Hepatic stellate cell (primary cell): ENCODE measurements at regions not wholly inside any gene's neighbourhood (a gene's known extent, or its start where the extent isn't known, plus 50 kb on each side); places are given as distances from the start of the nearest gene placed in this dataset.
"Not testable (repeated sequence)": the region's sequence is repeated elsewhere in the genome, so short reads cannot be mapped to it uniquely, and the experiment has no call there.

Source experiments
- DNase-seq: peaks from one replicate; pipeline ENCODE4 v3.0.0; 2011; ENCODE audit warnings: low spot score

DNA sequence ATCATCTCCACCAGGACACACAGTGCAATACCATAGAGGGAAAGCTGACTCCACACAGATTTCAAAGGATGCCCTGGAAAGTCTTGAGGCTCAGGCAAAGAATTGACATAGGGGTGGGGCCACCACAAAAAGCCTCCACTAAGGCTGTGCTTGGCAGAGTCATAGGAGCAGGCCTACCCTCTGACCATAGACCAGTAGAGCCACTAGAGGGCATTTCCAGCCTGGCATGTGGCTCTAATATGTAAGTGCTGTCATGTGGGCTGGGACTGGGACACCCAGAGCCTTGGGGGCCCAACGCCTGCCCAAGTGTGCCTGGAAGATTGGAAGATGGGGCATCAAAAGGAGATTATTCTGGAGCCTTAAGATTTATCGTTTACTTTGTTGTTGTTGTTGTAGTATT, 726.0 kb downstream of the DNAH5 start:
- no peak for DNase-seq

DNA sequence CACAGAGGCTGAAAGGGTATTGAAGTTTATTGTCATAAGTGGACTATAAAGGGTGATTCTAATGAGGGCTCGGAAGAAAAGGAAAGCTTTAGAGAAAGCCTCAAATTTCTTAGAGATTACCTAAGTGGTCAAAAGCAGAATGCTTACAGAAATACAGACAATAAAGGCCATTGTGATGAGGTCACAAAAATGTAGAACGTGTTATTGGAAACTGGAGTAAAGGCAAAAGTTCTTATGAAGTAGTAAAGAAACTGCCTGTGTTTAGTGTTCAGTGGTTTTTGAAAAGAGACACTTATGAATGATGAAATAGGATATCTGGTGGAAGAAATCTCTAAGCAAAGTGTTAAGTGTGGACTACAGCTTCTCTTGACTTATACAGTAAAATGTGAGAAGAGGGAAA, 726.9 kb downstream of the DNAH5 start:
- DNase-seq = no peak

DNA sequence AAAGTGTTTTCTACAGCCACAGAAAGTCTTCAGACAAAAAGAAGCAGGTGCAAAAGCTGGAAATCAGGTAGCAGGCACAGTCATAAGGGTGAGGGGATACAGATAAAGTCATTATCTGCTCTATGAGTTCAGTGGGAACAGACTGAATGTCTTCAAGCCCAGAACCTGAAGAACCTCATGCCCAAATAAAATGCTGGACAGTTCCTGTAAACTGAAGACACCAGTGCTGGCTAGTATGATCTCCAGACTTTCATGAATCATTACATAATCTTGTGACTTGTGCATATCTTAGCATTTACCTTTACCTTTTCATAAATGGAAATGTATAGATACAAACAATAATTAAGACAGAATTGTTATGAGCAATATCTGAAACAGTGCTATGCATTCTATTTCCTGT, 728.7 kb downstream of the DNAH5 start:
- DNase-seq = no peak

GRCh38 chr5:13215370-13215769, 729.1 kb downstream of the DNAH5 start:
- DNase-seq = no peak

GRCh38 chr5:13214182-13214581, 730.3 kb downstream of the DNAH5 start:
- DNase-seq = no peak

DNA sequence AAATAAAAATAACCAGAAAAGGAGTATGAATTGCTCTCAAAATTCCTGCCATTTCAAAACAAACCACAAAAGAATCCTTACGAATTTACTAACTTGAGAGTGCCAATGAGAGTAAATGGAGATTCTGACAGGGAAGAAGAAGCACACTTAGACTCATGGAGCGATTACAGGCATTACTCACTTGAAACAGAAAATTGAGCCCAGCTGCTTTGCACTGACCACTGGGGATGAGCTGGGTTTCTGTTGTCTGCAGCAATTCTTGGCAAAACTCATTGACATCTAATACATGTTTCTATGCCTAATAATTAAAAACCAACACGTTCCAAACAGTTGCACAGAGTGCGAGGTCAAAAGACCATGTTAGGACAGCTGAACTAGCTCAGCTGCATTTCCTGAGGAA, 731.6 kb downstream of the DNAH5 start:
- no peak for DNase-seq

GRCh38 chr5:13211064-13211463, 733.4 kb downstream of the DNAH5 start:
- DNase-seq = no peak

GRCh38 chr5:13207112-13207511, 737.4 kb downstream of the DNAH5 start:
- no peak for DNase-seq

GRCh38 chr5:13201022-13201421, 743.5 kb downstream of the DNAH5 start:
- no peak for DNase-seq

- not testable (repeated sequence) for DNase-seq
Observed at GRCh38 chr5:13198226-13198625, 746.3 kb downstream of the DNAH5 start.

DNA sequence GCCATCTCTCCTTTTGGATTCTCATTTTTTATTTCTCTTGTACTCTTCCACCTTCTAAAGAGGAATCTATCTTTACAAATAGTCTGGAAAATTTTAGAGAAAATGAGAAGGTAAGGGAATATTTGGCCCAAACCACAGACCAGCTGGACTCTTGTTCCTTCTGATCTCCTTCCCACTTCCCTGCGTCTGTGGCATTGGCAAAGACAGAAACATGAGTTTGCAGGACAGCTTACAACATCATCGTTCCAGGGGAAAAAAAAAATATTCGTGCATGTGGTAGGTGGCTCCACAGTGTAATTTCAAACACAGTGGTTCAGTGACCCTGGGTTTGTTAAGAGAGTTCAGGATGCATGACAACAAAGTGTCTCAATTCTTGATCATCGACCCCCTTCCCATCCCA, 755.0 kb downstream of the DNAH5 start:
- no peak for DNase-seq

DNA sequence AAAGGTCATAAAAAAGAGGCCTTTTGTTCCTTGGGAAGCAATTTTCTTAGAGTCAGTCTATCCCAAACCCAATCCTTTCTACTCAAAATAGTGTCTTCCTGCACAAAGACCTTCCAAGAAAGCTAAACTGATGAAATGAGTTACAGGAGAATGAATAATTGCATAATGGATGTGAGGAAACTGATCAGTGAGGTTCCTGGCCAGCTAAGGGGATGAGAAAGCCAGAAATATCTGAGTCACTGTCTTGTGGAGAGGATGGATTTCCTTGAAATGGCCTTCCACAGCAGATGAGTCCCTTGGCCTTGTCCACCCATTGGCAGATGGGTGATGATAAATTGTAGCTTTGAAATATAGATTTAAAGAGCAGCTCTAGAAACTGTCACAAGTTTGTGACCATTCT, 756.1 kb downstream of the DNAH5 start:
- no peak for DNase-seq

- no peak for DNase-seq
Observed at GRCh38 chr5:13187186-13187585, 757.3 kb downstream of the DNAH5 start.

- DNase-seq = no peak
Observed at GRCh38 chr5:13186177-13186576, 758.3 kb downstream of the DNAH5 start.

- no peak for DNase-seq
Observed at GRCh38 chr5:13179407-13180087, 764.9 kb downstream of the DNAH5 start.

DNA sequence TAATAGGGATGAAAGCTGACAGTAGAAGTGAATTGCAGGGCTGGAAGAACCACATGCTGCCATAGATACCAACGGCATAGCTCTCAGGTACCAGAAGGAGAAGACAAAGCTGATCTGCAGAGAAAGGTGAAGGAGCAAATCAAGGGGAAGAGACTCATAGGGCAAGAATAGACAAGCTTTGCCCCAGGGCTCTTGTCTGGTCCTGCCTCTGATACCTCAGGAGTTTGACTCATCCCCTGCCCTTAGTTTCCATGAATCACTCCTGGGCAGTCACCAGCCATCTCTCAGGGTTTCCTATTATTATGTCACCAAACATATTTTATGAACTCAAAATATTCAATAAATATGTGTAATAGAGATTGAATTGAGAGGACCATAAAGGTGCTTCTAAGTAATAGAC, 800.9 kb downstream of the DNAH5 start:
- DNase-seq = no peak

GRCh38 chr5:13143214-13143613, 801.3 kb downstream of the DNAH5 start:
- DNase-seq = no peak

- no peak for DNase-seq
Observed at GRCh38 chr5:13133951-13134350, 810.5 kb downstream of the DNAH5 start.

DNA sequence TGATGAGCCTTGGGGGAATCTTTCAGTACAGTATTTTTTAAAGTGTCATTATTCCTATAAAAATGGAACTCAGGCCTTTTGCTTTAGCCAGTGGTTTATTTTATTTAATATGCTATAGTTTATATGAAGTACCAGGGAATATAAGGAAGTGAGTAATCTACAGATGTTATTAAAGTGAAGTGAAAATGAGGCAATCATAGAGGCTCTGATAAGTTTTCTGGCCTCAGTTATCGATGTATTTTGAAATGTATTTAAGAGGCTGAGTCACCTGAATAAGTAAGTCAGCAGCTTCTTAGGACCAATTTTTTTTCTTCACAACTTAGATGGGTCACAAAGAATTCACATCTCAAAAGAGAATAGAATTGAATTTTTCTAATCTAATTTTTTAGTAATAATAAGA, 829.0 kb downstream of the DNAH5 start:
- DNase-seq = no peak

DNA sequence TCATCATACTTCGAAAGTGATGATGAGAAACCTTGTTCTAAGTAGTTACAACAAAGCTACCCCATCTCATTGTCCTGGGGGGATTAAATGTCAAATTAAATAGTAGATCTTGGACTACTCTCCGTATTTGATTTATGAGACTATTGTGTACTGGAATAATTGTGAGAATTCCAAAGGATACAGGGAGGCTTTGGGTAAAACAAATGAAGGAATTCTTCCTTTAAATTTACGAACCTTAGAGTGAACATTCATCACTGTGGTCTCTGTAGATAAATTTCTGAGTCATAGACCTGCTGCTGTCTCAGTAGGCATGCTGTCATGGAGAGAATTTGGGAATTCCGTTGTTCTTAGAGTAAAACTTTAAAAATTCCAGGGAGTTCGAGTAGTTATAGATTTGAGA, 836.2 kb downstream of the DNAH5 start:
- no peak for DNase-seq

DNA sequence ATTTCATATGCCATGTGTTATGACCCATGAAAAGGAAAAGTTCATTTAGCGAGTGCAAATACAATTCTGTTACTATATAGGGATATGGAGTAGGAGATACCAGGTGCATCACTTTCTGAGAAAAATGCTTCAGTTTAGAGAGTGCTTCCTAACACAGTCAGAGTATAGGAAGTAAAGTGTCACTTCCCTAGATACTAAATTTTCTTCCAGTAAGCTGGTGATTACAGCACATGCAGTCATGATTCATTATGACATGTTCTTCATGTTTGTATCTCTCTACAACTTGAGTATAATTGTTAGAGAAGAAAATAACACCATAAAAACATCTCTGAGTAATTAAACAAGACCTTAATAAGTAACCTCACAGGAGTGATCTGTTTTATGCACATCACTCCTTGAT, 837.0 kb downstream of the DNAH5 start:
- no peak for DNase-seq

- DNase-seq = no peak
Observed at GRCh38 chr5:13081116-13081515, 863.4 kb downstream of the DNAH5 start.

DNA sequence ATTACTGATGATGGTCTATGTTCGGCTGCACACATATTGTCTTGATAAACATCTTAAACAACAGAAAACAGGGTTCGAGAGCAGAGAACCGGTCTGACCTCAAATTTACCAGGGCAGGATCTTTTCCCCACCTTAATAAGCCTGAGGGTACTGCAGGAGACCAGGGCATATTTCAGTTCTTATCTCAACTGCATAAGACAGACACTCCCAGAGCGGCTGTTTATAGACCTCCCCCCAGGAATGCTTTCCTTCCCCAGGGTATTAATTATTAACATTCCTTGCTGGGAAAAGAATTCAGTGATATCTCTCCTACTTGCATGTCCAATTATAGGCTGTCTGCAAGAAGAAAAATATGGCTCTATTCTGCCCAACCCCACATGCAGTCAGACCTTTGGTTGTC, 871.6 kb downstream of the DNAH5 start:
- DNase-seq = not testable (repeated sequence)

- no peak for DNase-seq
Observed at GRCh38 chr5:13063088-13063487, 881.4 kb downstream of the DNAH5 start.
